Urothelium cell line (cell line): ENCODE measurements at regions not wholly inside any gene's neighbourhood (a gene's known extent, or its start where the extent isn't known, plus 50 kb on each side); places are given as distances from the start of the nearest gene placed in this dataset.

ENCODE experiments used
- DNase-seq: peaks from one replicate; pipeline ENCODE4 v3.0.0; 2011; ENCODE audit warnings: low spot score, mixed read lengths
- FAIRE-seq: peaks from 2 replicates; lab custom pipeline; 2011; peaks lifted over from hg19 to GRCh38; lab: Jason Lieb, UNC

DNA sequence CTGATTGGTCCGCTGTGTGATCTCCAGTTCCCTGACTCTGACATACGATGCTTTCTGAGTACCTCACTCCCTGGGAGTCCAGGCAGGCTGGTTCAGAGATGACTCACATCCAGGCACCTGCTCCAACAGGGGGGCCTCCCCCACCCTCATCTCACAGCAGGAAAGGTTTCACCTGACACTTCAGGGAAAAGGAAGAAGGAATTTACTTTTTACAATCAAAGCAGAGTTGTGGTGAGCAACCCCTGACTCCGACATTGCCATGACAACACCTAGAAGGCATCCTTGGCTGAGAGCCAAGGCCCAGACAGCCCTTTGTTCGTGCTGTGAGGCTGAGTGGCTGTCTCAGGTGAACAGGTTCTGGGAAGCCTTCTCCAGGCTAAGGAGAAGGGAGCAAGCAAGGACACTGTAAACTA is 164.6 kb upstream of the GJB5 start:
- FAIRE-seq = peak; percentile 74
- DNase-seq = peak; percentile 87

DNA sequence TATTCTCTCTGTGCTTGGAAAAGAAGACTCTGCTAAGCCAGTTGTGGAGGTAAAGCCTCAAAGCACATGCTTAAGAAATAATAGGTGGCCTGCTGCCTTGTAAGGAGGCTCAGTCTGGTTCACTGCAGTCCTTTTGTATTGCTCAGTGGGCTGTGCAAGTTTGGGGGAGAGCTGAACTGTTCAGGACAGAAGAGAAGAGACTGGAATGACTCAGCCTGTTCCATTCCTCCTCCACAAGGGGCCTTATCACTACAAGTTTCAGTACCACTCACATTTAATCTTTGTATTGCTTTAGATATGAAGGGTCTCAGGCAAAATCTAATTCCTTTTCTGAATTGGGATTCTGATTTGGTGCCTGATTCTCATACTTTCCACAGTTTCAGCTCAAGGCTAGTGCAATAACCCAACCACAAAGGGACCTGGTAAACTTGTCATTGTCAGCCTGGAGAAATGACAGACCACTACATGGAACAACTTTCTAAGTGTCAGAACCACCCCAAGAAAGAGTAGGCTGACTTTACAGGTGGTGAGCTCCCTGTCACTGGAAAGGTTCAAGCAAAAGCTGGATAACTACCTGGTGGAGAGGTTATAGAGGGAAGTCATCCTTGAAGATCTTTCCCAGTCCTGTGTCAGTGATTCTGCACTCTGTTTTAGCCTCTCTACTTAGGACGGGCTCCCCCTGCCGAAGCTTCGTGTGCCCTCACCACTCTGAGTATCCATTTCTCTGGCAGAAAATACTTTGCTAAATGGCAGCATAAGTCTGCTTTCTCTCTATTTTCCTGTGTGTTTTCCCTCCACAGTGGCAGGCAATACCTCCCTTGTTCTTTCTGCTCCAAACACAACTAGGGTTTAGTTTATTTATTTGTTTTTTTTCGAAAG is 162.9 kb upstream of the GJB5 start:
- peak; percentile 33 for DNase-seq
- FAIRE-seq = no peak

GRCh38 chr1:34597877-34598514 is 156.9 kb upstream of the GJB5 start:
- DNase-seq (peak; percentile 80), FAIRE-seq (peak; percentile 56)

GRCh38 chr1:34602907-34603306 is 151.9 kb upstream of the GJB5 start:
- no peak for FAIRE-seq
- no peak for DNase-seq

DNA sequence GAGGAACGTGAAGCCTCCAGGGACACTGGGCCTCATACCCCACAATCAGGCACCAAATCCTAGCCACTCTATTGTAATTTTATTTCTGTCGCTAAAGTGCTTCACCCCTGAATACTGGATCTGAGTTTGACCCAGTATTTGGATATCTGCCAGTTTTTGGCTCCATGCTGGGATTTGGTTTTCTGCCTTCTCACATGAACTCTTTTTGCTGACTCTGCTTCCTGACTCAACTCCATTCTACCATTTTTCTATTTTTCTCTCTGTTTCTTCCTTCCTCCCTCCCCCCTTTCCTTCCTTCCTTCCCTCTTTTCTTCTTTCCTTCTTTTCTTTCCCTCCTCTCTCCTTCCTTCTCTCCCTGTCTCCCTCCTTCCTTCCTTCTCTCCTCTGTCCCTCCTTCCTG is 151.3 kb upstream of the GJB5 start:
- DNase-seq (no peak), FAIRE-seq (no peak)

DNA sequence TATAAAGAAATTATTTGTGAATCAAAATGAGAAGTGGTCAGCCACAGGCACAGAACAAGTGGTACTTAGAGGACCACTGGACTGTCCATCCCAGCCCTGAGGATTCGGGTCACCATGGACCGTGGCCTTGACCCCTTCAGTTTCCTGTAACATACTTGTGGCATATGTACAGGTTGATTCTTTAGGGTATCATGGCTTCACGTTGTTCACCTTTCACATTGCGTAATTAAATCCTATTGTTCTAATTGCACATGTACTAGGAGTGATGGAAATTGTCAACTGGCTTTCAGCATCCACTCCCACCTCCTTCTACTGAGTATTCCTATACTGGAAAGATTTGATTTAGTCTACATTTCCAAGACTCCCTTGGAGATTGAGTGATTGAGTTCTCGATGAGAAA is 148.3 kb upstream of the GJB5 start:
- no peak for FAIRE-seq

GRCh38 chr1:34610063-34610462 is 144.8 kb upstream of the GJB5 start:
- no peak for DNase-seq
- peak; percentile 73 for FAIRE-seq

More for the DNA sequence above, 148.3 kb upstream of the GJB5 start:
- no peak for DNase-seq

DNA sequence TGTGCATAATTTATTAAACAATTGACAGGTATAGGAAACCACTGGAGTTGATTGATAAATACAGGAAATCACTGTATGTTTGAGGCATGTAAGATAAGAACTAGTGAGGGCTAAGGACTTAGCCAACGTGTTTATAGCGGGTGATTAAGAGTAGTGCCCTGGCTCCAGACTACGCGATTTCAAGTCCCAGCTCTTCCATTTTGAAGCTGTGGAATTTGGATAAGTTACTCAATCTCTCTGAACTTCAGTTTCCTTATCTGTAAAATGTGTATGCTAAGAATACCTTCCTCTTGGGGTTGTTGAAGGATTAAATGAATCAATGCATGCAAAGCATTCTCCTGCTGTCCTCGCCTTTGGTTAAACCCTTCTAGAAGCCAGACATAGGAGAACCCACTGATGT is 143.3 kb upstream of the GJB5 start:
- DNase-seq (no peak), FAIRE-seq (no peak)

DNA sequence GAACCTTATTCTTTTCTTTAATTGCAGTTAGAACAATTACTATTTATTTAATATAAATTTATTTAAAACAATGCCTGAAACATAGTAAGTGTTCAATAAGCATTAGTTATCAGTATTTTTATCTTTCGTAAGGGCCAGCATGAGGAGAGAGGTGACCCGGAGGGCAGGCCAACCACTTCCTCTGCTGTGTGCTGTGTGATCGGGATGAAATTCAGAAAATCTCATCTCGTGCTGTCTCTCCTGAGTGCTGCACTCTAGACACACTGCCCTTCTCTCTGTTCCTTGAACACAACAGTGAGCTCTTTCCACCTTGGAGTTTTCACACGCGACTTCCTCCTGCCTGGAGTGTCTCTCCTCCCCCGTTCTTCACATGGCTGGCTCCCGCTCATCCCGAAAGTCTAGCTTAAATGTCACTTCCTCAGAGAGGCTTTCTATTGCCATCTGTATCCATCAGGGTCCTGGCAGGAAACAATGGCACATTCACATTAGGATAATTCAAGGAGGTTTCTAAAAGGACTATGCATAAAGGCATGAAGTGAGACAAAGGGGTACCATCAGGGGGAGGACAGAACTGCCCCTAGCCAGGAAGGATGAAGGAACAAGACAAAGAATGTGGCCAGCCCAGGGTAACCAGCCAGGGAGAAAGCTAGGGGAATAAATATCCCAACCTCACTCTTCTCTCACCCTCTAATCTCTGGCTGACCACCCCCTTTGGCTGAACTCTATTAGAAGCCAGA is 142.6 kb upstream of the GJB5 start:
- DNase-seq (no peak), FAIRE-seq (no peak)

- DNase-seq (no peak), FAIRE-seq (no peak)
These were observed 137.3 kb upstream of the GJB5 start for GRCh38 chr1:34617321-34618118.

- FAIRE-seq (no peak), DNase-seq (peak; percentile 32)
These were observed 136.5 kb upstream of the GJB5 start for GRCh38 chr1:34618381-34618780.

- FAIRE-seq = no peak
These were observed 135.6 kb upstream of the GJB5 start for GRCh38 chr1:34619256-34619655.

DNA sequence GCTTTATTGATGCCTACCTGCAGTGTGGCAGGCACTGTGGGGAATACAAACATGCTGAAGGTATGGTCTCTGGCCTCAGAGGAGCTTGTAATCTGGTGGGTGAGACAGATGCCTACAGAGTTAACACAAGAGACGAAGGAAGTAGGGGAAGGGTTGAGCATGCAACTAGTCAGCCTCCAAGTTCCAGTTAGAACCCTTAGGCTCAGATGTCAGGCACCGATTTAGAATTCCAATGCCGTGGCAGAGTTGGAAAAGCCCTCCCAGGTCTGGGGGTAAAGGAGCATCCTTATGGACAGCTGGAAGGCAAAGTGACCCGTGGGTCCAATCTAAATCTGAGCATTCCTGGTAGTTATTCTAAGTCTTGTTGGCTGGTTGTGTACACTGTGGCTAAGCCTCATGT is 132.9 kb upstream of the GJB5 start:
- DNase-seq = no peak
- no peak for FAIRE-seq

More at GRCh38 chr1:34619256-34619655, 135.6 kb upstream of the GJB5 start:
- no peak for DNase-seq

GRCh38 chr1:34625521-34626015 is 129.3 kb upstream of the GJB5 start:
- FAIRE-seq (no peak), DNase-seq (no peak)

DNA sequence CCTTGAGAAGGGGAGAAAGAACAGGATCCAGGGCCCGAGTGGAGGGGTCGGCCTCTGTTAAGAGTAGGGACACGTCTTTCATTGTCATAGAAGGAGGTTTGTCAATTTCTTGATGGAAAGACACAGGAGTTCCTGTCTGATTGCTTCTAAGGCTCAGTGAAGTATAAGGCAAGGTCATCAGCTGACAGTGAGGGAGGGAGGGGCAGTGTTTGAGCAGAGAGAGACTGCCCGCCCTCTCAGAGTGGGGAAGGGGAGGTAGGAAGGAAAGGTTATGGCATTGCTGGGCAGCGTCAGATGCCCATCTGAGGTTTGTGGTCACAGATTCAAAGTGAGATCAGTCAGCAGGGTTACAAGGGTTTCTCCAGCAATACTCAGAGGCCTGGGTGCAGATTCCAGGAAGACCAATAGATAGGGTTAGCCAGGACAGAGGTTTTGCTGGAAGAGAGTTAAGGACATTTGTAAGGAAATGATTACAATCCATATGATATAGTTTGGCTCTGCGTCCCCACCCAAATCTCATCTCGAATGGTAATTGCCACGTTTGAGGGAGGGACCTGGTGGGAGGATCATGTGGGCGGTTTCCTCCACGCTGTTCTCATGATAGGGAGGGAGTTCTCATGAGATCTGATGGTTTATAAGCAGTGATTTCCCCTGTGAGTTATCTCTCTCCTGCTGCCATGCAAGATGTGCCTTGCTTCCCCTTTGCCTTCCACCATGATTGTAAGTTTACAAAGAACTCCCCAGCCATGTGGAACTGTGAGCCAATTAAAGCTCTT is 127.2 kb upstream of the GJB5 start:
- FAIRE-seq = no peak
- no peak for DNase-seq

- FAIRE-seq (no peak), DNase-seq (no peak)
These were observed 123.7 kb upstream of the GJB5 start for GRCh38 chr1:34631126-34631525.

- DNase-seq (no peak), FAIRE-seq (no peak)
These were observed 115.1 kb upstream of the GJB5 start for GRCh38 chr1:34639701-34640100.

- DNase-seq = no peak
- FAIRE-seq = no peak
These were observed 114.0 kb upstream of the GJB5 start for GRCh38 chr1:34640654-34641401.

- no peak for DNase-seq
- FAIRE-seq = no peak
These were observed 112.2 kb upstream of the GJB5 start for GRCh38 chr1:34642679-34643078.
